ENCODE measurements at regions not wholly inside any gene's neighbourhood (a gene's known extent, or its start where the extent isn't known, plus 50 kb on each side); places are given as distances from the start of the nearest gene placed in this dataset.

- Histone ChIP-seq H3K4me2 (ENCODE audit: insufficient read depth, low read length, poor library complexity, severe bottlenecking) (no peak overlapping the region), H2BK15ac (ENCODE audit: low read length) (no peak overlapping the region), H3K36me3 (replicated peaks in 1 of 2; ENCODE audit: control insufficient read depth in 2 of 2, insufficient read depth in 2 of 2, low read length in 2 of 2) (peaks cover 0 to 1% of the 10 kb centered on the region in 2 donors), H3K23ac (ENCODE audit: low read depth, low read length, poor library complexity) (no peak overlapping the region), H4K8ac (ENCODE audit: low read depth, low read length) (no peak overlapping the region), H2BK120ac (ENCODE audit: low read depth, low read length) (no peak overlapping the region), H2BK12ac (ENCODE audit: low read length) (no peak overlapping the region), H3K14ac (ENCODE audit: low read length) (no peak overlapping the region), H3K27me3 (ENCODE audit: control insufficient read depth in 3 of 3, insufficient read depth in 3 of 3, low read depth in 1 of 3, low read length in 3 of 3) (no peaks in the 10 kb centered on the region), H3K9me3 (replicated peaks in 1 of 2; ENCODE audit: control insufficient read depth in 2 of 2, insufficient read depth in 1 of 2, low read depth in 1 of 2, low read length in 2 of 2) (peaks cover 5 to 8% of the 10 kb centered on the region in 2 donors), H3K27ac (replicated peaks; ENCODE audit: low read length) (no peak overlapping the region), H3K4me1 (ENCODE audit: control insufficient read depth in 2 of 2, insufficient read depth in 1 of 2, low read depth in 1 of 2, low read length in 2 of 2) (no peaks in the 10 kb centered on the region), H4K91ac (ENCODE audit: low read depth, low read length, poor library complexity) (no peak overlapping the region), H3K4me3 (ENCODE audit: low read length in 2 of 2) (no peak overlapping the region), H2BK5ac (ENCODE audit: low read length) (no peak overlapping the region), H2AFZ (ENCODE audit: low read length) (no peak overlapping the region), H3K18ac (ENCODE audit: low read length) (no peak overlapping the region), H3K9ac (ENCODE audit: low read depth, low read length, poor library complexity) (no peak overlapping the region), H2AK5ac (ENCODE audit: low read depth, low read length) (no peak overlapping the region), H3K79me1 (ENCODE audit: low read depth, low read length) (no peaks in the 10 kb centered on the region), H3K4ac (ENCODE audit: low read length) (no peak overlapping the region)
- WGBS, 2 donors (ENCODE audit: extremely low coverage in 2 of 2, insufficient read length in 2 of 2, insufficient replicate concordance in 1 of 2) = no CpG with 5 or more reads among the region's 3 CpGs
- DNase-seq (ENCODE audit: low spot score) = no peak
Measured at GRCh38 chrX:1052021-1052420, 160.4 kb downstream of the CRLF2 start.

GRCh38 chrX:1051421-1051820 is 161.0 kb downstream of the CRLF2 start:
- H3K14ac ChIP-seq (ENCODE audit: low read length) = no peak overlapping the region
- no CpG with 5 or more reads among the region's 1 CpG for WGBS, 2 donors (ENCODE audit: extremely low coverage in 2 of 2, insufficient read length in 2 of 2, insufficient replicate concordance in 1 of 2)
- no peaks in the 10 kb centered on the region for H3K4me1 ChIP-seq (ENCODE audit: control insufficient read depth in 2 of 2, insufficient read depth in 1 of 2, low read depth in 1 of 2, low read length in 2 of 2)
- H2AFZ ChIP-seq (ENCODE audit: low read length) = no peak overlapping the region
- peaks cover 0 to 1% of the 10 kb centered on the region in 2 donors for H3K36me3 ChIP-seq (replicated peaks in 1 of 2; ENCODE audit: control insufficient read depth in 2 of 2, insufficient read depth in 2 of 2, low read length in 2 of 2)
- H3K79me1 ChIP-seq (ENCODE audit: low read depth, low read length) = no peaks in the 10 kb centered on the region
- no peak overlapping the region for H3K9ac ChIP-seq (ENCODE audit: low read depth, low read length, poor library complexity)
- no peak overlapping the region for H3K18ac ChIP-seq (ENCODE audit: low read length)
- no peak overlapping the region for H2BK120ac ChIP-seq (ENCODE audit: low read depth, low read length)
- no peak overlapping the region for H3K4ac ChIP-seq (ENCODE audit: low read length)
- H3K27ac ChIP-seq (replicated peaks; ENCODE audit: low read length) = no peak overlapping the region
- DNase-seq (ENCODE audit: low spot score) = no peak
- no peak overlapping the region for H2BK5ac ChIP-seq (ENCODE audit: low read length)
- no peaks in the 10 kb centered on the region for H3K27me3 ChIP-seq (ENCODE audit: control insufficient read depth in 3 of 3, insufficient read depth in 3 of 3, low read depth in 1 of 3, low read length in 3 of 3)
- peaks cover 5 to 8% of the 10 kb centered on the region in 2 donors for H3K9me3 ChIP-seq (replicated peaks in 1 of 2; ENCODE audit: control insufficient read depth in 2 of 2, insufficient read depth in 1 of 2, low read depth in 1 of 2, low read length in 2 of 2)
- H3K4me3 ChIP-seq (ENCODE audit: low read length in 2 of 2) = no peak overlapping the region
- H3K23ac ChIP-seq (ENCODE audit: low read depth, low read length, poor library complexity) = no peak overlapping the region
- H4K8ac ChIP-seq (ENCODE audit: low read depth, low read length) = no peak overlapping the region
- H2AK5ac ChIP-seq (ENCODE audit: low read depth, low read length) = no peak overlapping the region
- no peak overlapping the region for H2BK12ac ChIP-seq (ENCODE audit: low read length)
- H3K4me2 ChIP-seq (ENCODE audit: insufficient read depth, low read length, poor library complexity, severe bottlenecking) = no peak overlapping the region
- no peak overlapping the region for H4K91ac ChIP-seq (ENCODE audit: low read depth, low read length, poor library complexity)
- H2BK15ac ChIP-seq (ENCODE audit: low read length) = no peak overlapping the region

GRCh38 chrX:1045680-1046314 is 166.7 kb downstream of the CRLF2 start:
- peaks cover 6 to 8% of the 10 kb centered on the region in 2 donors for H3K9me3 ChIP-seq (replicated peaks in 1 of 2; ENCODE audit: control insufficient read depth in 2 of 2, insufficient read depth in 1 of 2, low read depth in 1 of 2, low read length in 2 of 2)
- no peak overlapping the region for H3K18ac ChIP-seq (ENCODE audit: low read length)
- H3K4me2 ChIP-seq (ENCODE audit: insufficient read depth, low read length, poor library complexity, severe bottlenecking) = no peak overlapping the region
- no CpG with 5 or more reads among the region's 9 CpGs for WGBS, 2 donors (ENCODE audit: extremely low coverage in 2 of 2, insufficient read length in 2 of 2, insufficient replicate concordance in 1 of 2)
- no peak overlapping the region for H3K9ac ChIP-seq (ENCODE audit: low read depth, low read length, poor library complexity)
- no peak overlapping the region for H2BK15ac ChIP-seq (ENCODE audit: low read length)
- DNase-seq (ENCODE audit: low spot score) = no peak
- no peak overlapping the region for H4K8ac ChIP-seq (ENCODE audit: low read depth, low read length)
- no peak overlapping the region for H3K27ac ChIP-seq (replicated peaks; ENCODE audit: low read length)
- H2AFZ ChIP-seq (ENCODE audit: low read length) = no peak overlapping the region
- H2BK120ac ChIP-seq (ENCODE audit: low read depth, low read length) = no peak overlapping the region
- H2BK12ac ChIP-seq (ENCODE audit: low read length) = no peak overlapping the region
- no peak overlapping the region for H2AK5ac ChIP-seq (ENCODE audit: low read depth, low read length)
- no peak overlapping the region for H2BK5ac ChIP-seq (ENCODE audit: low read length)
- no peaks in the 10 kb centered on the region for H3K4me1 ChIP-seq (ENCODE audit: control insufficient read depth in 2 of 2, insufficient read depth in 1 of 2, low read depth in 1 of 2, low read length in 2 of 2)
- H3K36me3 ChIP-seq (replicated peaks in 1 of 2; ENCODE audit: control insufficient read depth in 2 of 2, insufficient read depth in 2 of 2, low read length in 2 of 2) = no peaks in the 10 kb centered on the region
- peak overlapping the region in 1 of 2 donors; percentile 35 for H3K4me3 ChIP-seq (ENCODE audit: low read length in 2 of 2)
- H3K14ac ChIP-seq (ENCODE audit: low read length) = no peak overlapping the region
- H4K91ac ChIP-seq (ENCODE audit: low read depth, low read length, poor library complexity) = no peak overlapping the region
- H3K23ac ChIP-seq (ENCODE audit: low read depth, low read length, poor library complexity) = no peak overlapping the region
- no peaks in the 10 kb centered on the region for H3K27me3 ChIP-seq (ENCODE audit: control insufficient read depth in 3 of 3, insufficient read depth in 3 of 3, low read depth in 1 of 3, low read length in 3 of 3)
- no peak overlapping the region for H3K4ac ChIP-seq (ENCODE audit: low read length)
- no peaks in the 10 kb centered on the region for H3K79me1 ChIP-seq (ENCODE audit: low read depth, low read length)

- DNase-seq (ENCODE audit: low spot score) = no peak
- H3K27me3 ChIP-seq (ENCODE audit: control insufficient read depth in 3 of 3, insufficient read depth in 3 of 3, low read depth in 1 of 3, low read length in 3 of 3) = no peaks in the 10 kb centered on the region
- no peak overlapping the region for H3K18ac ChIP-seq (ENCODE audit: low read length)
- no peak overlapping the region for H2AFZ ChIP-seq (ENCODE audit: low read length)
- WGBS, 2 donors (ENCODE audit: extremely low coverage in 2 of 2, insufficient read length in 2 of 2, insufficient replicate concordance in 1 of 2) = no CpG with 5 or more reads among the region's 11 CpGs
- no peak overlapping the region for H4K91ac ChIP-seq (ENCODE audit: low read depth, low read length, poor library complexity)
- no peak overlapping the region for H2BK12ac ChIP-seq (ENCODE audit: low read length)
- H3K27ac ChIP-seq (replicated peaks; ENCODE audit: low read length) = no peak overlapping the region
- no peak overlapping the region for H4K8ac ChIP-seq (ENCODE audit: low read depth, low read length)
- H3K79me1 ChIP-seq (ENCODE audit: low read depth, low read length) = no peaks in the 10 kb centered on the region
- no peak overlapping the region for H3K4ac ChIP-seq (ENCODE audit: low read length)
- no peak overlapping the region for H2AK5ac ChIP-seq (ENCODE audit: low read depth, low read length)
- no peak overlapping the region for H3K4me2 ChIP-seq (ENCODE audit: insufficient read depth, low read length, poor library complexity, severe bottlenecking)
- no peak overlapping the region for H2BK120ac ChIP-seq (ENCODE audit: low read depth, low read length)
- no peak overlapping the region for H3K23ac ChIP-seq (ENCODE audit: low read depth, low read length, poor library complexity)
- H3K36me3 ChIP-seq (replicated peaks in 1 of 2; ENCODE audit: control insufficient read depth in 2 of 2, insufficient read depth in 2 of 2, low read length in 2 of 2) = no peaks in the 10 kb centered on the region
- H2BK15ac ChIP-seq (ENCODE audit: low read length) = no peak overlapping the region
- no peaks in the 10 kb centered on the region for H3K4me1 ChIP-seq (ENCODE audit: control insufficient read depth in 2 of 2, insufficient read depth in 1 of 2, low read depth in 1 of 2, low read length in 2 of 2)
- no peak overlapping the region for H2BK5ac ChIP-seq (ENCODE audit: low read length)
- peaks cover 6 to 14% of the 10 kb centered on the region in 2 donors for H3K9me3 ChIP-seq (replicated peaks in 1 of 2; ENCODE audit: control insufficient read depth in 2 of 2, insufficient read depth in 1 of 2, low read depth in 1 of 2, low read length in 2 of 2)
- no peak overlapping the region for H3K9ac ChIP-seq (ENCODE audit: low read depth, low read length, poor library complexity)
- no peak overlapping the region for H3K14ac ChIP-seq (ENCODE audit: low read length)
- no peak overlapping the region for H3K4me3 ChIP-seq (ENCODE audit: low read length in 2 of 2)
Measured at GRCh38 chrX:1041091-1041490, 171.4 kb downstream of the CRLF2 start.
